HEK293T (cell line): ENCODE measurements at regions not wholly inside any gene's neighbourhood (a gene's known extent, or its start where the extent isn't known, plus 50 kb on each side); places are given as distances from the start of the nearest gene placed in this dataset.

ENCODE experiments used
- BHLHE40 ChIP-seq: fragments of 450-650 bp; IDR thresholded peaks from 2 replicates; pipeline ENCODE4 v1.6.1; 2016; ENCODE audit warnings: mild to moderate bottlenecking, moderate library complexity, borderline replicate concordance
- ELF4 ChIP-seq: fragments of 450-650 bp; IDR thresholded peaks from 2 replicates; pipeline ENCODE4 v1.6.1; 2017; ENCODE audit warnings: antibody characterized with exemption
- FOXA1 ChIP-seq: fragments of 450-650 bp; IDR thresholded peaks from 2 replicates; pipeline ENCODE4 v1.6.1; 2016; ENCODE audit warnings: mild to moderate bottlenecking
- FOXM1 ChIP-seq: fragments of 450-650 bp; IDR thresholded peaks from 2 replicates; pipeline ENCODE4 v1.6.1; 2017; ENCODE audit warnings: mild to moderate bottlenecking, borderline replicate concordance
- HDGF ChIP-seq: fragments of 450-650 bp; IDR thresholded peaks from 2 replicates; pipeline ENCODE4 v1.6.1; 2017; ENCODE audit warnings: antibody characterized with exemption, borderline replicate concordance
- LEF1 ChIP-seq: fragments of 450-650 bp; IDR thresholded peaks from 2 replicates; pipeline ENCODE4 v1.6.1; 2017; ENCODE audit warnings: mild to moderate bottlenecking, borderline replicate concordance
- NFRKB ChIP-seq: fragments of 450-650 bp; IDR thresholded peaks from 2 replicates; pipeline ENCODE4 v1.6.1; 2016; ENCODE audit warnings: mild to moderate bottlenecking, moderate library complexity
- PKNOX1 ChIP-seq: fragments of 450-650 bp; IDR thresholded peaks from 2 replicates; pipeline ENCODE4 v1.6.1; 2016
- SUZ12 ChIP-seq: fragments of 450-650 bp; IDR thresholded peaks from 2 replicates; pipeline ENCODE4 v1.6.1; 2016; ENCODE audit warnings: mild to moderate bottlenecking

GRCh38 chr5:123827811-123828210 lies 315.8 kb downstream of the CSNK1G3 start:
- TF ChIP-seq PKNOX1, result no peak
- no peak for TF ChIP-seq NFRKB
- TF ChIP-seq SUZ12, result no peak
- no peak for TF ChIP-seq FOXA1
- no peak for TF ChIP-seq FOXM1
- TF ChIP-seq BHLHE40, result no peak
- no peak for TF ChIP-seq LEF1
- TF ChIP-seq HDGF, result no peak
- no peak for TF ChIP-seq ELF4
